ENCODE measurements at regions not wholly inside any gene's neighbourhood (a gene's known extent, or its start where the extent isn't known, plus 50 kb on each side); places are given as distances from the start of the nearest gene placed in this dataset.

DNA sequence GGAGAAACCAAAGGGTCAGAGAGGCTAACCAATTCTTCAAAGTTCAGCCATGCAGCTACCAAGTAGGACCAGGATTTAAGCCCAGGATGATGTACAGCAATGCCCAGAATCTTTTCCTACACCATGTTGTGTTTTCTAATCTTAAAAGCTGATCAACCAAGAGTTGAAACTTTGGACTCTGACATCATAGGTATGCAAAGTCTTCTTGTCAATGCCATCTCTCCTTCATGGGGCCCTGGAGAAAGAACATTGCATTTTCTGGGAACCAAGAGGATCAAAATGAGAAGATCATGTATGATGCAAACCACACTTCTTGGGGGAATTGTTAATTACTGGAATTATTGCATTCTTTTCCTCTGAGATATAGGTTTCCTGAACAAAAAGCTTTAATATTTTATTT is 54.4 kb upstream of the XPA start:
- no peaks in the 10 kb centered on the region for H3K79me2 ChIP-seq (ENCODE audit: insufficient read depth, low read length)
- no peak overlapping the region for H2AFZ ChIP-seq (ENCODE audit: low read depth, low read length, severe bottlenecking)
- H3K9ac ChIP-seq (ENCODE audit: low read length), result no peak overlapping the region
- H3K9me2 ChIP-seq (replicated peaks; ENCODE audit: insufficient read depth, low read length), result no peaks in the 10 kb centered on the region
- no peaks in the 10 kb centered on the region for H4K20me1 ChIP-seq (ENCODE audit: low read depth, low read length)
- no peaks in the 10 kb centered on the region for H3K36me3 ChIP-seq (ENCODE audit: low read length)
- H3F3A ChIP-seq (ENCODE audit: insufficient read depth), result no peaks in the 10 kb centered on the region
- TF ChIP-seq, protein P1, sequence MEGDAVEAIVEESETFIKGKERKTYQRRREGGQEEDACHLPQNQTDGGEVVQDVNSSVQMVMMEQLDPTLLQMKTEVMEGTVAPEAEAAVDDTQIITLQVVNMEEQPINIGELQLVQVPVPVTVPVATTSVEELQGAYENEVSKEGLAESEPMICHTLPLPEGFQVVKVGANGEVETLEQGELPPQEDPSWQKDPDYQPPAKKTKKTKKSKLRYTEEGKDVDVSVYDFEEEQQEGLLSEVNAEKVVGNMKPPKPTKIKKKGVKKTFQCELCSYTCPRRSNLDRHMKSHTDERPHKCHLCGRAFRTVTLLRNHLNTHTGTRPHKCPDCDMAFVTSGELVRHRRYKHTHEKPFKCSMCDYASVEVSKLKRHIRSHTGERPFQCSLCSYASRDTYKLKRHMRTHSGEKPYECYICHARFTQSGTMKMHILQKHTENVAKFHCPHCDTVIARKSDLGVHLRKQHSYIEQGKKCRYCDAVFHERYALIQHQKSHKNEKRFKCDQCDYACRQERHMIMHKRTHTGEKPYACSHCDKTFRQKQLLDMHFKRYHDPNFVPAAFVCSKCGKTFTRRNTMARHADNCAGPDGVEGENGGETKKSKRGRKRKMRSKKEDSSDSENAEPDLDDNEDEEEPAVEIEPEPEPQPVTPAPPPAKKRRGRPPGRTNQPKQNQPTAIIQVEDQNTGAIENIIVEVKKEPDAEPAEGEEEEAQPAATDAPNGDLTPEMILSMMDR (IDR thresholded peaks at IDR 0.05; ENCODE audit: insufficient read depth, low read length, poor library complexity, severe bottlenecking), result no peak
- no peak for TF ChIP-seq EZH2phosphoT487 (conservative IDR thresholded peaks at IDR 0.05; ENCODE audit: low read length)
- H3K9me3 ChIP-seq (ENCODE audit: insufficient read depth, low read length), result no peaks in the 10 kb centered on the region
- H3K27me3 ChIP-seq (ENCODE audit: low read length), result no peaks in the 10 kb centered on the region
- H3K27ac ChIP-seq (ENCODE audit: low read depth, low read length), result no peak overlapping the region
- H3K4me3 ChIP-seq (ENCODE audit: insufficient read depth, low read length, poor library complexity, severe bottlenecking), result no peak overlapping the region
- H3K4me2 ChIP-seq (ENCODE audit: low read depth, low read length, poor library complexity, severe bottlenecking), result no peak overlapping the region

DNA sequence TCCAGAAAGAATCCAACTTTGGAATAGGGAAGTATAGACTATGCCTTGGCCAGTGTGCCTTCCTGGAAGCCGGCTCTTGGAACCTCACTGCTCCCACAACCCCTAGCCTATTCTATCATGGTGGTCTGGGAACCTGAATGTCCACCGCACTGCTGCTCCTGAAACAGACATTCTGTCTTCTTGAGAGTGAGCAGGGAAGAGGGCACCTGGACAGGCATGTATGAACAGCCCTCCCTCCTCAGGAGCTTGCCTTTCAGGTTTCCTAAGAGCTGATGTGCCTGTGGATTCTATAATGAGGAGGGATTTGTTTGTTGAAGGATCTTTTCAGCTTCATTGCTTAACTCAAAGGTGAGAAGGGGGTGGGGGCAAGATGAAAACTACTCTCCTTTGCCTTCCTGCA is 55.1 kb upstream of the XPA start:
- Histone ChIP-seq H3K9me3 (ENCODE audit: insufficient read depth, low read length) (no peaks in the 10 kb centered on the region), H3K4me2 (ENCODE audit: low read depth, low read length, poor library complexity, severe bottlenecking) (no peak overlapping the region), H3K4me3 (ENCODE audit: insufficient read depth, low read length, poor library complexity, severe bottlenecking) (no peak overlapping the region)

DNA sequence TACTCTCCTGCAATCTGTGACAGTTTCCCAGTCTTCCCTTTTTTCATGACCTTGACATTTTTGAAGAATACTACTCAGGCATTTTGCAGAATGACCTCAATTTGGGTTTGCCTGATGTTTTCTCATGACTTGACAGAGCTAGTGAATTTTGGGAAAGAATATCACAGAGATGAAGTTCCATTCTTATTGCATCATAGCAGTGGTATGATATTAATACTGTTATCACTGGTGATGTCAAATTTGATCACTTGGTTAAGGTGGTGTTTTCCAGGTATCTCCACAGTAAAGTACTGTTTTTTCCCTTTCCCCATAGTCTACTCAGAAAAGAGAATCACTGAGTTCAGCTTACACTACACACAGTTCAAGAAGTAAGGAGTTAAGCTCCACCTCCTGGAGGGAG is 56.2 kb upstream of the XPA start:
- Histone ChIP-seq H3K36me3 (ENCODE audit: low read length) (no peaks in the 10 kb centered on the region), H3K9ac (ENCODE audit: low read length) (no peak overlapping the region), H3K27ac (ENCODE audit: low read depth, low read length) (no peak overlapping the region), H3K9me2 (replicated peaks; ENCODE audit: insufficient read depth, low read length) (no peaks in the 10 kb centered on the region), H4K20me1 (ENCODE audit: low read depth, low read length) (no peaks in the 10 kb centered on the region), H3F3A (ENCODE audit: insufficient read depth) (no peaks in the 10 kb centered on the region), H2AFZ (ENCODE audit: low read depth, low read length, severe bottlenecking) (no peak overlapping the region), H3K4me3 (ENCODE audit: insufficient read depth, low read length, poor library complexity, severe bottlenecking) (no peak overlapping the region), H3K9me3 (ENCODE audit: insufficient read depth, low read length) (no peaks in the 10 kb centered on the region), H3K79me2 (ENCODE audit: insufficient read depth, low read length) (no peaks in the 10 kb centered on the region), H3K4me2 (ENCODE audit: low read depth, low read length, poor library complexity, severe bottlenecking) (no peak overlapping the region), H3K27me3 (ENCODE audit: low read length) (no peaks in the 10 kb centered on the region)
- TF ChIP-seq, protein P1 (IDR thresholded peaks at IDR 0.05; ENCODE audit: insufficient read depth, low read length, poor library complexity, severe bottlenecking), result no peak
- no peak for TF ChIP-seq EZH2phosphoT487 (conservative IDR thresholded peaks at IDR 0.05; ENCODE audit: low read length)

More for the DNA sequence above, 55.1 kb upstream of the XPA start:
- no peaks in the 10 kb centered on the region for H3K79me2 ChIP-seq (ENCODE audit: insufficient read depth, low read length)
- H3K27ac ChIP-seq (ENCODE audit: low read depth, low read length), result no peak overlapping the region
- H3K9me2 ChIP-seq (replicated peaks; ENCODE audit: insufficient read depth, low read length), result no peaks in the 10 kb centered on the region
- no peaks in the 10 kb centered on the region for H4K20me1 ChIP-seq (ENCODE audit: low read depth, low read length)
- no peaks in the 10 kb centered on the region for H3K27me3 ChIP-seq (ENCODE audit: low read length)
- H3F3A ChIP-seq (ENCODE audit: insufficient read depth), result no peaks in the 10 kb centered on the region
- H2AFZ ChIP-seq (ENCODE audit: low read depth, low read length, severe bottlenecking), result no peak overlapping the region
- no peak overlapping the region for H3K9ac ChIP-seq (ENCODE audit: low read length)
- H3K36me3 ChIP-seq (ENCODE audit: low read length), result no peaks in the 10 kb centered on the region
- TF ChIP-seq, protein P1 (IDR thresholded peaks at IDR 0.05; ENCODE audit: insufficient read depth, low read length, poor library complexity, severe bottlenecking), result no peak
- no peak for TF ChIP-seq EZH2phosphoT487 (conservative IDR thresholded peaks at IDR 0.05; ENCODE audit: low read length)
